Upper lobe of right lung (tissue), 1 donor: ENCODE measurements at regions not wholly inside any gene's neighbourhood (a gene's known extent, or its start where the extent isn't known, plus 50 kb on each side); places are given as distances from the start of the nearest gene placed in this dataset.

Experiments
- ATAC-seq: fragments of 200-7000 bp; cut with Tn5 transposase; one replicate; pipeline ENCODE4 v1.9.1; 2020; ENCODE audit warnings: mild to moderate bottlenecking, moderate library complexity
- DNase-seq: peaks from one replicate; pipeline ENCODE4 v3.0.0-alpha.2; 2020
- H3K27ac ChIP-seq: fragments of 200-600 bp; one replicate; pipeline ENCODE4 v1.8.0; 2022
- H3K27me3 ChIP-seq: fragments of 200-600 bp; one replicate; pipeline ENCODE4 v1.8.0; 2022; ENCODE audit warnings: mild to moderate bottlenecking
- H3K36me3 ChIP-seq: fragments of 200-600 bp; one replicate; pipeline ENCODE4 v1.8.0; 2022
- H3K4me1 ChIP-seq: fragments of 200-600 bp; one replicate; pipeline ENCODE4 v1.8.0; 2022
- H3K4me3 ChIP-seq: fragments of 200-600 bp; one replicate; pipeline ENCODE4 v1.8.0; 2022; ENCODE audit warnings: mild to moderate bottlenecking
- H3K9me3 ChIP-seq: fragments of 200-600 bp; one replicate; pipeline ENCODE4 v1.8.0; 2022
- CTCF ChIP-seq: fragments of 200-600 bp; IDR thresholded peaks from one replicate; pipeline ENCODE4 v1.8.0; 2022; ENCODE audit warnings: antibody characterized with exemption
- intact Hi-C: fragments of 100-400 bp; cut with DNase I; formaldehyde crosslinking; loops from one replicate; pipeline ENCODE4 v1.11.0; 2022
- donor health status: DM: no; HTN: yes; CAD: no; lungs with severe emphysema.

GRCh38 chr4:89657931-89658700 is 178.8 kb downstream of the SNCA start:
- intact Hi-C loops: no loop called here
- H3K27me3 ChIP-seq: no peaks in the 10 kb centered on the region
- no peak overlapping the region for H3K4me3 ChIP-seq
- no peaks in the 10 kb centered on the region for H3K4me1 ChIP-seq
- no peak for ATAC-seq
- no peak for DNase-seq
- peak; percentile 37 for TF ChIP-seq CTCF
- no peaks in the 10 kb centered on the region for H3K9me3 ChIP-seq
- no peak overlapping the region for H3K27ac ChIP-seq
- no peaks in the 10 kb centered on the region for H3K36me3 ChIP-seq

- H3K27ac ChIP-seq: no peak overlapping the region
- no peak overlapping the region for H3K4me3 ChIP-seq
- no peak for DNase-seq
- H3K27me3 ChIP-seq: no peaks in the 10 kb centered on the region
- no peak for ATAC-seq
- no peak for TF ChIP-seq CTCF
- intact Hi-C loops: no loop called here
- no peaks in the 10 kb centered on the region for H3K4me1 ChIP-seq
- no peaks in the 10 kb centered on the region for H3K36me3 ChIP-seq
- no peaks in the 10 kb centered on the region for H3K9me3 ChIP-seq
Observed at GRCh38 chr4:89653012-89653411, 183.9 kb downstream of the SNCA start.

GRCh38 chr4:89645482-89645881 is 191.5 kb downstream of the SNCA start:
- intact Hi-C loops: no loop called here
- TF ChIP-seq CTCF: no peak
- H3K9me3 ChIP-seq: no peaks in the 10 kb centered on the region
- no peaks in the 10 kb centered on the region for H3K4me1 ChIP-seq
- DNase-seq (no peak), ATAC-seq (no peak)
- no peaks in the 10 kb centered on the region for H3K36me3 ChIP-seq
- no peak overlapping the region for H3K4me3 ChIP-seq
- no peak overlapping the region for H3K27ac ChIP-seq
- no peaks in the 10 kb centered on the region for H3K27me3 ChIP-seq

GRCh38 chr4:89641367-89641687 is 195.6 kb downstream of the SNCA start:
- intact Hi-C loops: no loop called here
- no peaks in the 10 kb centered on the region for H3K36me3 ChIP-seq
- no peak for DNase-seq

GRCh38 chr4:89640620-89641366 is 196.2 kb downstream of the SNCA start:
- H3K9me3 ChIP-seq: no peaks in the 10 kb centered on the region
- ATAC-seq (peak; percentile 58), DNase-seq (peak; percentile 65)
- no peaks in the 10 kb centered on the region for H3K4me1 ChIP-seq
- no peaks in the 10 kb centered on the region for H3K27me3 ChIP-seq
- peak; percentile 42 for TF ChIP-seq CTCF
- H3K36me3 ChIP-seq: no peaks in the 10 kb centered on the region
- no peak overlapping the region for H3K27ac ChIP-seq
- intact Hi-C loops: no loop called here
- H3K4me3 ChIP-seq: no peak overlapping the region

More at GRCh38 chr4:89641367-89641687, 195.6 kb downstream of the SNCA start:
- TF ChIP-seq CTCF: no peak
- Histone ChIP-seq H3K9me3 (no peaks in the 10 kb centered on the region), H3K4me1 (no peaks in the 10 kb centered on the region), H3K4me3 (no peak overlapping the region), H3K27me3 (no peaks in the 10 kb centered on the region), H3K27ac (no peak overlapping the region)
- ATAC-seq: no peak
